ENCODE measurements at regions not wholly inside any gene's neighbourhood (a gene's known extent, or its start where the extent isn't known, plus 50 kb on each side); places are given as distances from the start of the nearest gene placed in this dataset.

DNA sequence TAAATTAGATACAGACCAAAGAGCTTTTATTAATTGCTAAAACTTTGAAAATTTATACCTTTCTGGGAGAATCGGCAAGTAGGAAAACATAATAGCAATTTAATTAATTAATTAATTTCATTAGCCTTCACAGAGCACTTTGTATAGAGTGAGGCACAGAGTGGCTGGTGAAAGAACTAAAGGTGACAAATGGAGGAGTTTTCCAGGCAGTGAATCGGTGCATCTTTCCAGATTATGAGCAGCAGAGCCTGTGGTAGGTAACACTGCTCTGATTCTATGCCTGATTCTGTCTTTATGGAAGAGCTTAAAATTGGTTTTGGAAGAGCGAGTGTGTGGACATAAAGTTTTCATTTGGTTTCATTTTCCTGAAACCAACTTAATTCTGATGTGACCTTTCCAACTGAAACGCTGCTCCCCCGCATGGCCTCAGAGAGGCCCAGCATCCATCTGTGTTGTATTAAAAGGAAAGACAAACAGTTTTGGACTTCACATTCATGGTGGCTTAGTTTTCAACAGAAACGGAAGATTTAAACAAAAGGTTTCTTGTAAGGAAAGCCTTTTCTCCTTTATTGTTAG is 188.9 kb upstream of the RPS23 start (continued):
- TF ChIP-seq, protein P1, sequence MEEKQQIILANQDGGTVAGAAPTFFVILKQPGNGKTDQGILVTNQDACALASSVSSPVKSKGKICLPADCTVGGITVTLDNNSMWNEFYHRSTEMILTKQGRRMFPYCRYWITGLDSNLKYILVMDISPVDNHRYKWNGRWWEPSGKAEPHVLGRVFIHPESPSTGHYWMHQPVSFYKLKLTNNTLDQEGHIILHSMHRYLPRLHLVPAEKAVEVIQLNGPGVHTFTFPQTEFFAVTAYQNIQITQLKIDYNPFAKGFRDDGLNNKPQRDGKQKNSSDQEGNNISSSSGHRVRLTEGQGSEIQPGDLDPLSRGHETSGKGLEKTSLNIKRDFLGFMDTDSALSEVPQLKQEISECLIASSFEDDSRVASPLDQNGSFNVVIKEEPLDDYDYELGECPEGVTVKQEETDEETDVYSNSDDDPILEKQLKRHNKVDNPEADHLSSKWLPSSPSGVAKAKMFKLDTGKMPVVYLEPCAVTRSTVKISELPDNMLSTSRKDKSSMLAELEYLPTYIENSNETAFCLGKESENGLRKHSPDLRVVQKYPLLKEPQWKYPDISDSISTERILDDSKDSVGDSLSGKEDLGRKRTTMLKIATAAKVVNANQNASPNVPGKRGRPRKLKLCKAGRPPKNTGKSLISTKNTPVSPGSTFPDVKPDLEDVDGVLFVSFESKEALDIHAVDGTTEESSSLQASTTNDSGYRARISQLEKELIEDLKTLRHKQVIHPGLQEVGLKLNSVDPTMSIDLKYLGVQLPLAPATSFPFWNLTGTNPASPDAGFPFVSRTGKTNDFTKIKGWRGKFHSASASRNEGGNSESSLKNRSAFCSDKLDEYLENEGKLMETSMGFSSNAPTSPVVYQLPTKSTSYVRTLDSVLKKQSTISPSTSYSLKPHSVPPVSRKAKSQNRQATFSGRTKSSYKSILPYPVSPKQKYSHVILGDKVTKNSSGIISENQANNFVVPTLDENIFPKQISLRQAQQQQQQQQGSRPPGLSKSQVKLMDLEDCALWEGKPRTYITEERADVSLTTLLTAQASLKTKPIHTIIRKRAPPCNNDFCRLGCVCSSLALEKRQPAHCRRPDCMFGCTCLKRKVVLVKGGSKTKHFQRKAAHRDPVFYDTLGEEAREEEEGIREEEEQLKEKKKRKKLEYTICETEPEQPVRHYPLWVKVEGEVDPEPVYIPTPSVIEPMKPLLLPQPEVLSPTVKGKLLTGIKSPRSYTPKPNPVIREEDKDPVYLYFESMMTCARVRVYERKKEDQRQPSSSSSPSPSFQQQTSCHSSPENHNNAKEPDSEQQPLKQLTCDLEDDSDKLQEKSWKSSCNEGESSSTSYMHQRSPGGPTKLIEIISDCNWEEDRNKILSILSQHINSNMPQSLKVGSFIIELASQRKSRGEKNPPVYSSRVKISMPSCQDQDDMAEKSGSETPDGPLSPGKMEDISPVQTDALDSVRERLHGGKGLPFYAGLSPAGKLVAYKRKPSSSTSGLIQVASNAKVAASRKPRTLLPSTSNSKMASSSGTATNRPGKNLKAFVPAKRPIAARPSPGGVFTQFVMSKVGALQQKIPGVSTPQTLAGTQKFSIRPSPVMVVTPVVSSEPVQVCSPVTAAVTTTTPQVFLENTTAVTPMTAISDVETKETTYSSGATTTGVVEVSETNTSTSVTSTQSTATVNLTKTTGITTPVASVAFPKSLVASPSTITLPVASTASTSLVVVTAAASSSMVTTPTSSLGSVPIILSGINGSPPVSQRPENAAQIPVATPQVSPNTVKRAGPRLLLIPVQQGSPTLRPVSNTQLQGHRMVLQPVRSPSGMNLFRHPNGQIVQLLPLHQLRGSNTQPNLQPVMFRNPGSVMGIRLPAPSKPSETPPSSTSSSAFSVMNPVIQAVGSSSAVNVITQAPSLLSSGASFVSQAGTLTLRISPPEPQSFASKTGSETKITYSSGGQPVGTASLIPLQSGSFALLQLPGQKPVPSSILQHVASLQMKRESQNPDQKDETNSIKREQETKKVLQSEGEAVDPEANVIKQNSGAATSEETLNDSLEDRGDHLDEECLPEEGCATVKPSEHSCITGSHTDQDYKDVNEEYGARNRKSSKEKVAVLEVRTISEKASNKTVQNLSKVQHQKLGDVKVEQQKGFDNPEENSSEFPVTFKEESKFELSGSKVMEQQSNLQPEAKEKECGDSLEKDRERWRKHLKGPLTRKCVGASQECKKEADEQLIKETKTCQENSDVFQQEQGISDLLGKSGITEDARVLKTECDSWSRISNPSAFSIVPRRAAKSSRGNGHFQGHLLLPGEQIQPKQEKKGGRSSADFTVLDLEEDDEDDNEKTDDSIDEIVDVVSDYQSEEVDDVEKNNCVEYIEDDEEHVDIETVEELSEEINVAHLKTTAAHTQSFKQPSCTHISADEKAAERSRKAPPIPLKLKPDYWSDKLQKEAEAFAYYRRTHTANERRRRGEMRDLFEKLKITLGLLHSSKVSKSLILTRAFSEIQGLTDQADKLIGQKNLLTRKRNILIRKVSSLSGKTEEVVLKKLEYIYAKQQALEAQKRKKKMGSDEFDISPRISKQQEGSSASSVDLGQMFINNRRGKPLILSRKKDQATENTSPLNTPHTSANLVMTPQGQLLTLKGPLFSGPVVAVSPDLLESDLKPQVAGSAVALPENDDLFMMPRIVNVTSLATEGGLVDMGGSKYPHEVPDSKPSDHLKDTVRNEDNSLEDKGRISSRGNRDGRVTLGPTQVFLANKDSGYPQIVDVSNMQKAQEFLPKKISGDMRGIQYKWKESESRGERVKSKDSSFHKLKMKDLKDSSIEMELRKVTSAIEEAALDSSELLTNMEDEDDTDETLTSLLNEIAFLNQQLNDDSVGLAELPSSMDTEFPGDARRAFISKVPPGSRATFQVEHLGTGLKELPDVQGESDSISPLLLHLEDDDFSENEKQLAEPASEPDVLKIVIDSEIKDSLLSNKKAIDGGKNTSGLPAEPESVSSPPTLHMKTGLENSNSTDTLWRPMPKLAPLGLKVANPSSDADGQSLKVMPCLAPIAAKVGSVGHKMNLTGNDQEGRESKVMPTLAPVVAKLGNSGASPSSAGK (IDR thresholded peaks at IDR 0.05), result no peak
